CD4-positive, alpha-beta T cell (primary cell): ENCODE measurements at regions not wholly inside any gene's neighbourhood (a gene's known extent, or its start where the extent isn't known, plus 50 kb on each side); places are given as distances from the start of the nearest gene placed in this dataset.

ENCODE experiments used
- ATAC-seq: fragments of 200-7000 bp; cut with Tn5 transposase; one replicate; pipeline ENCODE4 v1.10.0; 2022; ENCODE audit warnings: mild to moderate bottlenecking; ENCODE audit not compliant: poor library complexity
- CTCF ChIA-PET: fragments of 350-600 bp; sonication (Branson Sonifier 250); formaldehyde crosslinking; loops from one replicate; lab custom pipeline; 2021; ENCODE audit warnings: antibody characterized with exemption, inconsistent platforms; lab: Charles Lee
- POLR2A ChIA-PET: fragments of 350-600 bp; sonication (Branson Sonifier 250); formaldehyde crosslinking; loops from one replicate; lab custom pipeline; 2021; ENCODE audit warnings: antibody characterized with exemption, inconsistent platforms; lab: Charles Lee
- DNase-seq, 14 experiments: peaks; one replicate each; pipeline ENCODE4 v3.0.0-alpha.2; 2013 to 2020; ENCODE audit warnings: mixed read lengths in 2 of 14
- H3K27ac ChIP-seq, 2 donors: one replicate each; pipeline versions ENCODE4 v1.5.1 to v1.7.0; 2013; ENCODE audit warnings: low read length in 2 of 2, low read depth in 1 of 2, mild to moderate bottlenecking in 1 of 2
- H3K27me3 ChIP-seq, 2 experiments: 1 replicate in 1 of 2; 2 replicates in 1 of 2; pipeline versions ENCODE4 v1.6.1 to v1.7.0; 2013; ENCODE audit warnings: low read length in 2 of 2, control low read depth in 1 of 2, mild to moderate bottlenecking in 1 of 2, moderate library complexity in 1 of 2; ENCODE audit not compliant: insufficient read depth in 2 of 2, control insufficient read depth in 1 of 2
- H3K36me3 ChIP-seq: one replicate; pipeline ENCODE4 v1.6.1; 2013; ENCODE audit warnings: low read length, control low read depth; ENCODE audit not compliant: insufficient read depth
- H3K4me1 ChIP-seq: one replicate; pipeline ENCODE4 v1.6.1; 2013; ENCODE audit warnings: low read length, control low read depth; ENCODE audit not compliant: insufficient read depth
- H3K4me3 ChIP-seq: one replicate; pipeline ENCODE4 v1.5.1; 2013; ENCODE audit warnings: mild to moderate bottlenecking, low read length, moderate library complexity
- H3K9me3 ChIP-seq, 2 experiments: 1 replicate in 1 of 2; 2 replicates in 1 of 2; pipeline versions ENCODE4 v1.6.1 to v1.7.0; 2013; ENCODE audit warnings: low read length in 2 of 2, mild to moderate bottlenecking in 2 of 2, control low read depth in 1 of 2, moderate library complexity in 1 of 2; ENCODE audit not compliant: control insufficient read depth in 1 of 2, insufficient read depth in 1 of 2
- H3K27ac Mint-ChIP-seq: one replicate; pipeline ENCODE4 v1.8.0; 2020; ENCODE audit warnings: mixed read lengths
- H3K27me3 Mint-ChIP-seq: one replicate; pipeline ENCODE4 v1.8.0; 2021; ENCODE audit warnings: mixed read lengths
- H3K36me3 Mint-ChIP-seq: one replicate; pipeline ENCODE4 v1.8.0; 2021; ENCODE audit warnings: low read depth, mixed read lengths
- H3K4me1 Mint-ChIP-seq: one replicate; pipeline ENCODE4 v1.8.0; 2021; ENCODE audit warnings: low read depth, mixed read lengths
- H3K4me3 Mint-ChIP-seq: one replicate; pipeline ENCODE4 v1.8.0; 2020; ENCODE audit warnings: mild to moderate bottlenecking, mixed read lengths
- H3K9me3 Mint-ChIP-seq: one replicate; pipeline ENCODE4 v1.8.0; 2020; ENCODE audit warnings: mixed read lengths
- intact Hi-C, 2 experiments: fragments of 100-400 bp; cut with DNase I in 1 of 2; cut with micrococcal nuclease in 1 of 2; formaldehyde crosslinking; loops; one replicate each; pipeline versions ENCODE4 v1.15.1 to v1.9.0; 2023 to 2025; cut with DNase I, micrococcal nuclease
- TF ChIP-seq, protein P1 (sequence below): fragments of 200-600 bp; IDR thresholded peaks from one replicate; pipeline ENCODE4 v1.8.0; 2022; ENCODE audit warnings: antibody characterized with exemption, mild to moderate bottlenecking

- intact Hi-C loops = no loop called here
- no peak for ATAC-seq
These were observed 831.2 kb upstream of the CDH2 start for GRCh38 chr18:29007986-29008654.

GRCh38 chr18:29004921-29005320, 828.0 kb upstream of the CDH2 start:
- Mint-ChIP-seq H3K27ac (no peak overlapping the region), H3K9me3 (peaks cover 5% of the 10 kb centered on the region), H3K36me3 (no peaks in the 10 kb centered on the region), H3K4me3 (no peak overlapping the region), H3K4me1 (no peaks in the 10 kb centered on the region), H3K27me3 (no peaks in the 10 kb centered on the region)
- TF ChIP-seq, protein P1, sequence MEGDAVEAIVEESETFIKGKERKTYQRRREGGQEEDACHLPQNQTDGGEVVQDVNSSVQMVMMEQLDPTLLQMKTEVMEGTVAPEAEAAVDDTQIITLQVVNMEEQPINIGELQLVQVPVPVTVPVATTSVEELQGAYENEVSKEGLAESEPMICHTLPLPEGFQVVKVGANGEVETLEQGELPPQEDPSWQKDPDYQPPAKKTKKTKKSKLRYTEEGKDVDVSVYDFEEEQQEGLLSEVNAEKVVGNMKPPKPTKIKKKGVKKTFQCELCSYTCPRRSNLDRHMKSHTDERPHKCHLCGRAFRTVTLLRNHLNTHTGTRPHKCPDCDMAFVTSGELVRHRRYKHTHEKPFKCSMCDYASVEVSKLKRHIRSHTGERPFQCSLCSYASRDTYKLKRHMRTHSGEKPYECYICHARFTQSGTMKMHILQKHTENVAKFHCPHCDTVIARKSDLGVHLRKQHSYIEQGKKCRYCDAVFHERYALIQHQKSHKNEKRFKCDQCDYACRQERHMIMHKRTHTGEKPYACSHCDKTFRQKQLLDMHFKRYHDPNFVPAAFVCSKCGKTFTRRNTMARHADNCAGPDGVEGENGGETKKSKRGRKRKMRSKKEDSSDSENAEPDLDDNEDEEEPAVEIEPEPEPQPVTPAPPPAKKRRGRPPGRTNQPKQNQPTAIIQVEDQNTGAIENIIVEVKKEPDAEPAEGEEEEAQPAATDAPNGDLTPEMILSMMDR = no peak
- Histone ChIP-seq H3K4me3 (no peak overlapping the region), H3K27me3 (no peaks in the 10 kb centered on the region), H3K27ac (no peak overlapping the region), H3K4me1 (no peaks in the 10 kb centered on the region), H3K9me3 (peaks cover 0 to 5% of the 10 kb centered on the region in 2 experiments), H3K36me3 (no peaks in the 10 kb centered on the region)
- no peak for DNase-seq
- ChIA-PET POLR2A (no interaction called here), CTCF (no interaction called here)
- no peak for ATAC-seq
- intact Hi-C loops = no loop called here

More at GRCh38 chr18:29007986-29008654, 831.2 kb upstream of the CDH2 start:
- no peak overlapping the region for H3K27ac ChIP-seq
- no peaks in the 10 kb centered on the region for H3K4me1 ChIP-seq
- Mint-ChIP-seq H3K36me3 (no peaks in the 10 kb centered on the region), H3K4me3 (no peak overlapping the region), H3K27ac (no peak overlapping the region), H3K27me3 (no peaks in the 10 kb centered on the region), H3K9me3 (peaks cover 2% of the 10 kb centered on the region), H3K4me1 (no peaks in the 10 kb centered on the region)
- CTCF ChIA-PET = no interaction called here
- DNase-seq = no peak
- peaks cover 0 to 3% of the 10 kb centered on the region in 2 experiments for H3K9me3 ChIP-seq
- no peaks in the 10 kb centered on the region for H3K36me3 ChIP-seq
- no peak overlapping the region for H3K4me3 ChIP-seq
- TF ChIP-seq, protein P1 = no peak
- POLR2A ChIA-PET = no interaction called here
- no peaks in the 10 kb centered on the region for H3K27me3 ChIP-seq

- Histone ChIP-seq H3K27ac (no peak overlapping the region), H3K4me1 (no peaks in the 10 kb centered on the region), H3K36me3 (no peaks in the 10 kb centered on the region), H3K4me3 (no peak overlapping the region), H3K9me3 (peaks cover 3 to 8% of the 10 kb centered on the region in 2 experiments), H3K27me3 (no peaks in the 10 kb centered on the region)
- no peak overlapping the region for H3K27ac Mint-ChIP-seq
- ATAC-seq (no peak), DNase-seq (no peak)
- H3K9me3 Mint-ChIP-seq = peaks cover 11% of the 10 kb centered on the region
- ChIA-PET POLR2A (no interaction called here), CTCF (no interaction called here)
- H3K36me3 Mint-ChIP-seq = no peaks in the 10 kb centered on the region
- TF ChIP-seq, protein P1 = no peak
- intact Hi-C loops = no loop called here
- no peaks in the 10 kb centered on the region for H3K4me1 Mint-ChIP-seq
- H3K4me3 Mint-ChIP-seq = no peak overlapping the region
- no peaks in the 10 kb centered on the region for H3K27me3 Mint-ChIP-seq
These were observed 826.3 kb upstream of the CDH2 start for GRCh38 chr18:29003194-29003593.
